HG02571 (cell line): ENCODE measurements at regions not wholly inside any gene's neighbourhood (a gene's known extent, or its start where the extent isn't known, plus 50 kb on each side); places are given as distances from the start of the nearest gene placed in this dataset.

Experiments
- ATAC-seq: cut with Tn5 transposase; IDR thresholded peaks from one replicate; pipeline ENCODE4 v1.9.1; 2021; ENCODE audit warnings: mild to moderate bottlenecking, moderate library complexity; ENCODE audit not compliant: unreplicated experiment

GRCh38 chr13:89610331-89610730, 1737.2 kb upstream of the MIR17HG start:
- no peak for ATAC-seq

- ATAC-seq = no peak
These were observed 1736.6 kb upstream of the MIR17HG start for GRCh38 chr13:89610881-89611280.

- ATAC-seq = no peak
These were observed 1719.5 kb upstream of the MIR17HG start for GRCh38 chr13:89627996-89628395.

- ATAC-seq = no peak
These were observed 1718.9 kb upstream of the MIR17HG start for GRCh38 chr13:89628567-89628966.

- no peak for ATAC-seq
These were observed 1697.3 kb upstream of the MIR17HG start for GRCh38 chr13:89650226-89650625.

- no peak for ATAC-seq
These were observed 1686.7 kb upstream of the MIR17HG start for GRCh38 chr13:89660752-89661151.

GRCh38 chr13:89673789-89674311, 1673.6 kb upstream of the MIR17HG start:
- ATAC-seq = no peak

GRCh38 chr13:89678466-89679121, 1668.9 kb upstream of the MIR17HG start:
- no peak for ATAC-seq

- no peak for ATAC-seq
These were observed 1662.6 kb upstream of the MIR17HG start for GRCh38 chr13:89684896-89685295.

- ATAC-seq = no peak
These were observed 1661.3 kb upstream of the MIR17HG start for GRCh38 chr13:89686171-89686570.

- ATAC-seq = no peak
These were observed 1660.4 kb upstream of the MIR17HG start for GRCh38 chr13:89687066-89687465.

GRCh38 chr13:89688918-89689317, 1658.6 kb upstream of the MIR17HG start:
- ATAC-seq = no peak

GRCh38 chr13:89694451-89694850, 1653.0 kb upstream of the MIR17HG start:
- ATAC-seq = no peak

- ATAC-seq = no peak
These were observed 1651.9 kb upstream of the MIR17HG start for GRCh38 chr13:89695343-89696257.

GRCh38 chr13:89701913-89702312, 1645.6 kb upstream of the MIR17HG start:
- ATAC-seq = no peak

GRCh38 chr13:89704040-89704439, 1643.4 kb upstream of the MIR17HG start:
- ATAC-seq = no peak

- no peak for ATAC-seq
These were observed 1639.5 kb upstream of the MIR17HG start for GRCh38 chr13:89708013-89708412.

GRCh38 chr13:89721216-89721615, 1626.3 kb upstream of the MIR17HG start:
- no peak for ATAC-seq

GRCh38 chr13:89726690-89727435, 1620.6 kb upstream of the MIR17HG start:
- no peak for ATAC-seq

- no peak for ATAC-seq
These were observed 1613.7 kb upstream of the MIR17HG start for GRCh38 chr13:89733829-89734228.

GRCh38 chr13:89737051-89737450, 1610.4 kb upstream of the MIR17HG start:
- ATAC-seq = no peak
